DND-41 (cell line): ENCODE measurements at regions not wholly inside any gene's neighbourhood (a gene's known extent, or its start where the extent isn't known, plus 50 kb on each side); places are given as distances from the start of the nearest gene placed in this dataset.

ENCODE experiments used
- ATAC-seq: fragments of 200-7000 bp; cut with Tn5 transposase; 3 replicates; pipeline ENCODE4 v1.9.1; 2021; ENCODE audit warnings: low read depth; ENCODE audit not compliant: insufficient read depth
- DNase-seq: peaks from one replicate; pipeline ENCODE4 v3.0.0-alpha.2; 2020
- H2AFZ ChIP-seq: 2 replicates; pipeline ENCODE4 v1.6.0; 2012; ENCODE audit warnings: low read depth, low read length
- H3K27ac ChIP-seq: 2 replicates; pipeline ENCODE4 v1.5.1; 2012; ENCODE audit warnings: low read length, inconsistent platforms
- H3K27me3 ChIP-seq: fragments of 200-600 bp; sonication (generic); 2 replicates; pipeline ENCODE4 v1.6.0; 2012; ENCODE audit warnings: low read length, mild to moderate bottlenecking, inconsistent platforms; ENCODE audit not compliant: insufficient read depth, poor library complexity
- H3K36me3 ChIP-seq: 2 replicates; pipeline ENCODE4 v1.5.1; 2012; ENCODE audit warnings: low read length, inconsistent platforms; ENCODE audit not compliant: insufficient read depth
- H3K4me1 ChIP-seq: 2 replicates; pipeline ENCODE4 v1.5.1; 2012; ENCODE audit warnings: mild to moderate bottlenecking, low read length; ENCODE audit not compliant: insufficient read depth
- H3K4me2 ChIP-seq: 2 replicates; pipeline ENCODE4 v1.6.0; 2012; ENCODE audit warnings: mild to moderate bottlenecking, moderate library complexity, low read length, inconsistent platforms; ENCODE audit not compliant: insufficient read depth
- H3K4me3 ChIP-seq, 2 experiments: fragments of 200-600 bp in 1 of 2; shearing (Covaris generic) in 1 of 2; 2 replicates each; pipeline ENCODE4 v1.5.1; 2012 to 2016; ENCODE audit warnings: inconsistent platforms in 2 of 2, low read length in 2 of 2, mild to moderate bottlenecking in 2 of 2, low read depth in 1 of 2, moderate library complexity in 1 of 2
- H3K79me2 ChIP-seq: 2 replicates; pipeline ENCODE4 v1.6.0; 2012; ENCODE audit warnings: low read length, inconsistent platforms; ENCODE audit not compliant: insufficient read depth
- H3K9ac ChIP-seq: 2 replicates; pipeline ENCODE4 v1.6.0; 2012; ENCODE audit warnings: low read depth, mild to moderate bottlenecking, inconsistent platforms, low read length, moderate library complexity
- H3K9me3 ChIP-seq: 2 replicates; pipeline ENCODE4 v1.5.1; 2012; ENCODE audit warnings: low read length, moderate library complexity, mild to moderate bottlenecking, inconsistent platforms; ENCODE audit not compliant: insufficient read depth, severe bottlenecking
- H4K20me1 ChIP-seq: 2 replicates; pipeline ENCODE4 v1.6.0; 2012; ENCODE audit warnings: low read length; ENCODE audit not compliant: insufficient read depth
- CTCF ChIP-seq: IDR thresholded peaks from 2 replicates; pipeline ENCODE4 v1.5.1; 2012; ENCODE audit warnings: borderline replicate concordance, low read length, moderate library complexity, mild to moderate bottlenecking; ENCODE audit not compliant: poor library complexity, severe bottlenecking; ENCODE audit errors: extremely low read depth
- EZH2 ChIP-seq: IDR thresholded peaks from 3 replicates; pipeline ENCODE4 v1.6.1; 2012; ENCODE audit warnings: borderline replicate concordance, low read depth, mild to moderate bottlenecking, moderate library complexity, low read length, inconsistent platforms; ENCODE audit not compliant: severe bottlenecking

GRCh38 chr10:59505926-59506325 is 143.6 kb upstream of the FAM13C start:
- Histone ChIP-seq H3K9ac (no peak overlapping the region), H3K4me2 (no peak overlapping the region), H3K4me3 (no peak overlapping the region), H3K27me3 (no peaks in the 10 kb centered on the region), H3K27ac (no peak overlapping the region), H4K20me1 (no peaks in the 10 kb centered on the region), H3K9me3 (no peaks in the 10 kb centered on the region), H3K4me1 (no peaks in the 10 kb centered on the region), H3K36me3 (no peaks in the 10 kb centered on the region), H3K79me2 (no peaks in the 10 kb centered on the region), H2AFZ (no peak overlapping the region)
- TF ChIP-seq EZH2 (no peak), CTCF (no peak)
- DNase-seq: no peak
- ATAC-seq: no peak

GRCh38 chr10:59499460-59499859 is 137.1 kb upstream of the FAM13C start:
- TF ChIP-seq CTCF: no peak
- TF ChIP-seq EZH2: no peak

GRCh38 chr10:59493017-59493416 is 130.7 kb upstream of the FAM13C start:
- no peaks in the 10 kb centered on the region for H3K27me3 ChIP-seq
- DNase-seq (no peak), ATAC-seq (no peak)
- no peak for TF ChIP-seq EZH2
- no peak overlapping the region for H3K27ac ChIP-seq
- H3K9ac ChIP-seq: no peak overlapping the region
- H3K4me1 ChIP-seq: no peaks in the 10 kb centered on the region
- H3K4me3 ChIP-seq: no peak overlapping the region
- no peaks in the 10 kb centered on the region for H4K20me1 ChIP-seq
- H2AFZ ChIP-seq: no peak overlapping the region
- H3K79me2 ChIP-seq: no peaks in the 10 kb centered on the region
- H3K9me3 ChIP-seq: peaks cover 7% of the 10 kb centered on the region
- H3K4me2 ChIP-seq: no peak overlapping the region
- no peaks in the 10 kb centered on the region for H3K36me3 ChIP-seq

More at GRCh38 chr10:59499460-59499859, 137.1 kb upstream of the FAM13C start:
- Histone ChIP-seq H3K9me3 (peaks cover 7% of the 10 kb centered on the region), H3K79me2 (no peaks in the 10 kb centered on the region), H2AFZ (no peak overlapping the region), H3K4me1 (no peaks in the 10 kb centered on the region), H3K27me3 (no peaks in the 10 kb centered on the region), H3K27ac (no peak overlapping the region), H3K9ac (no peak overlapping the region), H4K20me1 (no peaks in the 10 kb centered on the region), H3K36me3 (no peaks in the 10 kb centered on the region), H3K4me3 (no peak overlapping the region), H3K4me2 (no peak overlapping the region)
- no peak for ATAC-seq
- no peak for DNase-seq

GRCh38 chr10:59479426-59479825 is 117.1 kb upstream of the FAM13C start:
- Histone ChIP-seq H2AFZ (no peak overlapping the region), H3K4me1 (no peaks in the 10 kb centered on the region), H4K20me1 (no peaks in the 10 kb centered on the region), H3K79me2 (no peaks in the 10 kb centered on the region), H3K4me3 (no peak overlapping the region), H3K27ac (no peak overlapping the region), H3K27me3 (no peaks in the 10 kb centered on the region), H3K36me3 (no peaks in the 10 kb centered on the region), H3K9ac (no peak overlapping the region), H3K9me3 (no peaks in the 10 kb centered on the region), H3K4me2 (no peak overlapping the region)
- DNase-seq: no peak
- no peak for ATAC-seq
- TF ChIP-seq EZH2 (no peak), CTCF (no peak)
